COR-L47 (cell line): ENCODE measurements at regions not wholly inside any gene's neighbourhood (a gene's known extent, or its start where the extent isn't known, plus 50 kb on each side); places are given as distances from the start of the nearest gene placed in this dataset.
A peak's percentile ranks its signal among the peaks of the same experiment; 100 is the strongest.
"Not testable (repeated sequence)": the region's sequence is repeated elsewhere in the genome, so short reads cannot be mapped to it uniquely, and the experiment has no call there.

Source experiments
- DNase-seq: peaks from one replicate; lab custom pipeline; 2025; lab: John Stamatoyannopoulos, UW

GRCh38 chr4:174183259-174183658 is 100.2 kb downstream of the FBXO8 start:
- no peak for DNase-seq

- no peak for DNase-seq
Observed at GRCh38 chr4:174181827-174182226, 101.6 kb downstream of the FBXO8 start.

- no peak for DNase-seq
Observed at GRCh38 chr4:174177536-174177935, 105.9 kb downstream of the FBXO8 start.

GRCh38 chr4:174175836-174176235 is 107.6 kb downstream of the FBXO8 start:
- DNase-seq, result not testable (repeated sequence)

GRCh38 chr4:174173360-174173759 is 110.1 kb downstream of the FBXO8 start:
- DNase-seq, result no peak

GRCh38 chr4:174172274-174172673 is 111.2 kb downstream of the FBXO8 start:
- no peak for DNase-seq

- no peak for DNase-seq
Observed at GRCh38 chr4:174170906-174171305, 112.6 kb downstream of the FBXO8 start.

- DNase-seq, result no peak
Observed at GRCh38 chr4:174170091-174170490, 113.4 kb downstream of the FBXO8 start.

GRCh38 chr4:174157106-174157607 is 126.3 kb downstream of the FBXO8 start:
- DNase-seq, result no peak

GRCh38 chr4:174156239-174156826 is 127.1 kb downstream of the FBXO8 start:
- DNase-seq, result peak; percentile 49

GRCh38 chr4:174154215-174154854 is 129.1 kb downstream of the FBXO8 start:
- DNase-seq, result no peak

- DNase-seq, result no peak
Observed at GRCh38 chr4:174152717-174153466, 130.6 kb downstream of the FBXO8 start.

GRCh38 chr4:174147863-174148262 is 135.6 kb downstream of the FBXO8 start:
- DNase-seq, result no peak

- no peak for DNase-seq
Observed at GRCh38 chr4:174144106-174144505, 139.4 kb downstream of the FBXO8 start.

- DNase-seq, result no peak
Observed at GRCh38 chr4:174141876-174142275, 141.6 kb downstream of the FBXO8 start.

- DNase-seq, result no peak
Observed at GRCh38 chr4:174138616-174139015, 144.9 kb downstream of the FBXO8 start.

GRCh38 chr4:174137698-174138097 is 145.8 kb downstream of the FBXO8 start:
- no peak for DNase-seq

- no peak for DNase-seq
Observed at GRCh38 chr4:174135936-174136406, 147.5 kb downstream of the FBXO8 start.

- no peak for DNase-seq
Observed at GRCh38 chr4:174135530-174135929, 147.9 kb downstream of the FBXO8 start.

GRCh38 chr4:174134361-174134760 is 149.1 kb downstream of the FBXO8 start:
- DNase-seq, result no peak

GRCh38 chr4:174133551-174133950 is 149.9 kb downstream of the FBXO8 start:
- DNase-seq, result no peak

- no peak for DNase-seq
Observed at GRCh38 chr4:174131901-174132300, 151.6 kb downstream of the FBXO8 start.

- no peak for DNase-seq
Observed at GRCh38 chr4:174122705-174123104, 160.8 kb downstream of the FBXO8 start.
